ENCODE measurements at regions not wholly inside any gene's neighbourhood (a gene's known extent, or its start where the extent isn't known, plus 50 kb on each side); places are given as distances from the start of the nearest gene placed in this dataset.

DNA sequence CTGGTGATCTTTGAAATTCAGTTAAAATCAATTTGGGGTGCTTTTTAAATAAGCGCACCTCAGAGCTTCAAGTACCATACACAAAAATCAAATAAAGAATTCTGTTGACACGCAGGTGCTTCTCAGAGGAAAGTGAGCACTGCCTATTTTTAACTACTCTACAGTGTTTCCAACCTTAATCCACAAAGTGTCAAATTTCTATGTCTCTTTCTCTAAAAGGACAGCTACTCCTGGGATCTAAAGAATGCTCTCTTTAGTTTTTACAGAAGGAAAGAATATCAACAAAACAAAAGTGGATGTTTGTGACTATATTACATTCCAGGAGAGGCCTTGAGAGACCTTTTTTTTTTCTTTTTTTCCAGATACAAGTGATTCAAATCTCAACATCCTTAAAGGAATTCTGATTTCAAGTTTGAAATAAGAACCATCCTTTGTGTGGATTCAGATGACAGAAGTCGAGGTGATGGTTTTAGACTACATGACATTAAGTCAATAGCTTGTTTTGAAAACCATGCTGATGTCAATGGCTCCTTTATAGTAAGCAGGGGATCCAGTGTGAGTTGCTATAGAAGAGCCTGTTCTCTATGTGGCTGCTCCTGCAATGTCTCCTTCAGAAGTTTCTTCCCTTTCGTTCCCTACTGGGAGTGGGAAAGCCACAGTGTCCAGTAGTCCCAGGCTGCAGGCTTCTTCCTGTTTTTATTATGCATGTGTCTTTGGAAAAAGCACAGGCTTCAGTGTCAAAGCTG, 67.2 kb upstream of the DEFB112 start:
- TF ChIP-seq, protein P1, sequence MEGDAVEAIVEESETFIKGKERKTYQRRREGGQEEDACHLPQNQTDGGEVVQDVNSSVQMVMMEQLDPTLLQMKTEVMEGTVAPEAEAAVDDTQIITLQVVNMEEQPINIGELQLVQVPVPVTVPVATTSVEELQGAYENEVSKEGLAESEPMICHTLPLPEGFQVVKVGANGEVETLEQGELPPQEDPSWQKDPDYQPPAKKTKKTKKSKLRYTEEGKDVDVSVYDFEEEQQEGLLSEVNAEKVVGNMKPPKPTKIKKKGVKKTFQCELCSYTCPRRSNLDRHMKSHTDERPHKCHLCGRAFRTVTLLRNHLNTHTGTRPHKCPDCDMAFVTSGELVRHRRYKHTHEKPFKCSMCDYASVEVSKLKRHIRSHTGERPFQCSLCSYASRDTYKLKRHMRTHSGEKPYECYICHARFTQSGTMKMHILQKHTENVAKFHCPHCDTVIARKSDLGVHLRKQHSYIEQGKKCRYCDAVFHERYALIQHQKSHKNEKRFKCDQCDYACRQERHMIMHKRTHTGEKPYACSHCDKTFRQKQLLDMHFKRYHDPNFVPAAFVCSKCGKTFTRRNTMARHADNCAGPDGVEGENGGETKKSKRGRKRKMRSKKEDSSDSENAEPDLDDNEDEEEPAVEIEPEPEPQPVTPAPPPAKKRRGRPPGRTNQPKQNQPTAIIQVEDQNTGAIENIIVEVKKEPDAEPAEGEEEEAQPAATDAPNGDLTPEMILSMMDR (IDR thresholded peaks at IDR 0.05) = no peak
- intact Hi-C loops (cut with micrococcal nuclease) = no loop called here
- no peak for DNase-seq
- no peak overlapping the region for H3K27ac Mint-ChIP-seq
- H3K36me3 ChIP-seq (replicated peaks in 1 of 2; ENCODE audit: control insufficient read depth in 1 of 2, insufficient read depth in 2 of 2, low read length in 2 of 2) = no peaks in the 10 kb centered on the region
- H3K27me3 Mint-ChIP-seq (ENCODE audit: low read depth in 3 of 3) = peaks cover 0 to 3% (median 2%) of the 10 kb centered on the region in 3 donors
- H3K27ac ChIP-seq (ENCODE audit: low read depth in 1 of 2, low read length in 2 of 2) = no peak overlapping the region
- no peaks in the 10 kb centered on the region for H3K4me1 ChIP-seq (ENCODE audit: control insufficient read depth in 1 of 2, insufficient read depth in 2 of 2, low read length in 2 of 2)
- H3K79me2 ChIP-seq (ENCODE audit: insufficient read depth, low read length) = no peaks in the 10 kb centered on the region
- no peaks in the 10 kb centered on the region for H4K20me1 ChIP-seq (ENCODE audit: insufficient read depth, low read length)
- H3K9ac ChIP-seq (ENCODE audit: insufficient read depth, low read length, poor library complexity, severe bottlenecking) = no peak overlapping the region
- H3K27me3 ChIP-seq (ENCODE audit: control insufficient read depth in 2 of 2, insufficient read depth in 2 of 2, low read length in 2 of 2) = no peaks in the 10 kb centered on the region
- no peaks in the 10 kb centered on the region for H3K36me3 Mint-ChIP-seq
- H3K4me1 Mint-ChIP-seq = no peaks in the 10 kb centered on the region
- WGBS (ENCODE audit: insufficient coverage) = 74% methylated on average over 3 of the region's 4 CpGs
- H2AFZ ChIP-seq (ENCODE audit: insufficient read depth, low read depth, low read length, poor library complexity, severe bottlenecking) = no peak overlapping the region
- H3K9me3 Mint-ChIP-seq = no peaks in the 10 kb centered on the region
- H3K4me3 Mint-ChIP-seq = no peak overlapping the region
- no peaks in the 10 kb centered on the region for H3K9me3 ChIP-seq (replicated peaks in 1 of 2; ENCODE audit: control insufficient read depth in 1 of 2, insufficient read depth in 1 of 2, low read length in 2 of 2)
- no peak overlapping the region for H3K4me2 ChIP-seq (replicated peaks; ENCODE audit: extremely low read depth, low read length, poor library complexity, severe bottlenecking)
- H3K4me3 ChIP-seq (replicated peaks in 1 of 3; ENCODE audit: low read depth in 2 of 3, low read length in 3 of 3) = no peak overlapping the region

DNA sequence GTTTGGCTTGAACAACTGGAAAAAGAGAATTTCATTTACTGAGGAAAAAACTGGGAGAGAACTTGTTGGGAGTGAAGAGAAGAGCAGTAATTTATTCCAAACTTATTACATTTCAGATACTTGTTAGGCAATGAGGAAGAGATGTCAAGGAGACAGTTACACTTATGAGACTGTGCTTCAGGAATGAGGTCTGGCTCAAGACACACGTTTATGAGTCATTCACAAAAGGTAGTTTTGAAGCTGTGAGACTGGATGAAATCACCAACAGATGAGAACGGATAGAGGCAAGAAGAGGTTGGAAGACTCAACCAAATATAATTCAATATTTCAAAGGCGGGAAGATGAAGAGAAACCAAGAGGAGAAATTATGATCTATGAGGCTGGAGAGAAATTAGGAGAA, 70.6 kb upstream of the DEFB112 start:
- H3K27me3 ChIP-seq (ENCODE audit: control insufficient read depth in 2 of 2, insufficient read depth in 2 of 2, low read length in 2 of 2) = no peaks in the 10 kb centered on the region
- no peaks in the 10 kb centered on the region for H3K9me3 ChIP-seq (replicated peaks in 1 of 2; ENCODE audit: control insufficient read depth in 1 of 2, insufficient read depth in 1 of 2, low read length in 2 of 2)
- H3K9ac ChIP-seq (ENCODE audit: insufficient read depth, low read length, poor library complexity, severe bottlenecking) = no peak overlapping the region
- WGBS (ENCODE audit: insufficient coverage) = 57% methylated on average over 1 of the region's 3 CpGs
- H3K27ac ChIP-seq (ENCODE audit: low read depth in 1 of 2, low read length in 2 of 2) = no peak overlapping the region
- Mint-ChIP-seq H3K36me3 (no peaks in the 10 kb centered on the region), H3K9me3 (no peaks in the 10 kb centered on the region), H3K4me1 (no peaks in the 10 kb centered on the region), H3K27ac (no peak overlapping the region), H3K4me3 (no peak overlapping the region), H3K27me3 (ENCODE audit: low read depth in 3 of 3) (peaks cover 0 to 6% (median 4%) of the 10 kb centered on the region in 3 donors)
- TF ChIP-seq, protein P1 (IDR thresholded peaks at IDR 0.05) = no peak
- no peaks in the 10 kb centered on the region for H3K4me1 ChIP-seq (ENCODE audit: control insufficient read depth in 1 of 2, insufficient read depth in 2 of 2, low read length in 2 of 2)
- H3K4me2 ChIP-seq (replicated peaks; ENCODE audit: extremely low read depth, low read length, poor library complexity, severe bottlenecking) = no peak overlapping the region
- no peaks in the 10 kb centered on the region for H3K36me3 ChIP-seq (replicated peaks in 1 of 2; ENCODE audit: control insufficient read depth in 1 of 2, insufficient read depth in 2 of 2, low read length in 2 of 2)
- no peaks in the 10 kb centered on the region for H3K79me2 ChIP-seq (ENCODE audit: insufficient read depth, low read length)
- H3K4me3 ChIP-seq (replicated peaks in 1 of 3; ENCODE audit: low read depth in 2 of 3, low read length in 3 of 3) = no peak overlapping the region
- no peak for DNase-seq
- no peaks in the 10 kb centered on the region for H4K20me1 ChIP-seq (ENCODE audit: insufficient read depth, low read length)
- intact Hi-C loops (cut with micrococcal nuclease) = no loop called here
- H2AFZ ChIP-seq (ENCODE audit: insufficient read depth, low read depth, low read length, poor library complexity, severe bottlenecking) = no peak overlapping the region
